ENCODE measurements at regions not wholly inside any gene's neighbourhood (a gene's known extent, or its start where the extent isn't known, plus 50 kb on each side); places are given as distances from the start of the nearest gene placed in this dataset.
A peak's percentile ranks its signal among the peaks of the same experiment; 100 is the strongest.

DNA sequence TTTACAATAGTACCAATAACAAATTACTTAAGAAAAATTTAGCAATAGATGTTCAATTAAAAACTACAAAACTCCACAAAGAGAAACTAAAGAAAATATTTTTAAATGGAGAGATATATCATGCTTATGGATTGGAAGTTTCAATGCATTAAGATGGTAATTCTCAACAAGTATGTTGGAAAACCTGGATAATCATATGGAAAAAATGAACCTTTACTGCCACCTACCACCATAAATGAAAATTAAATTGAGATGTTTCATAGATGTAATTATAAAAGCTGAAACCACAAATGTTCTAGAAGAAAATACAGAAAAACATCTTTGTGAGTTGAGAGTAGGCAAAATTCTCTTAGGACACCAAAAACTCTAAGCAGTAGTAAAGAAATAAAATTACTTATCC is 121.7 kb downstream of the ANKRD18B start:
- Mint-ChIP-seq H3K4me1 (peaks cover 10% of the 10 kb centered on the region), H3K36me3 (ENCODE audit: low read depth) (no peaks in the 10 kb centered on the region), H3K27me3 (ENCODE audit: insufficient read depth) (peaks cover 21% of the 10 kb centered on the region), H3K9me3 (no peaks in the 10 kb centered on the region), H3K4me3 (no peak overlapping the region), H3K27ac (no peak overlapping the region)
- Histone ChIP-seq H3K9me3 (ENCODE audit: control insufficient read depth, low read length) (no peaks in the 10 kb centered on the region), H3K27ac (ENCODE audit: low read depth, low read length) (no peak overlapping the region), H3K9ac (ENCODE audit: extremely low read depth, low read length, poor library complexity, severe bottlenecking) (no peak overlapping the region), H3K4me3 (ENCODE audit: low read length) (no peak overlapping the region), H3K4me1 (ENCODE audit: control insufficient read depth, insufficient read depth, low read length) (peaks cover 5% of the 10 kb centered on the region), H3K27me3 (ENCODE audit: control insufficient read depth, insufficient read depth, low read length, poor library complexity, severe bottlenecking) (peaks cover 6% of the 10 kb centered on the region), H3K36me3 (ENCODE audit: control insufficient read depth, insufficient read depth, low read length) (no peaks in the 10 kb centered on the region)
- DNase-seq: no peak
- TF ChIP-seq, protein P1, sequence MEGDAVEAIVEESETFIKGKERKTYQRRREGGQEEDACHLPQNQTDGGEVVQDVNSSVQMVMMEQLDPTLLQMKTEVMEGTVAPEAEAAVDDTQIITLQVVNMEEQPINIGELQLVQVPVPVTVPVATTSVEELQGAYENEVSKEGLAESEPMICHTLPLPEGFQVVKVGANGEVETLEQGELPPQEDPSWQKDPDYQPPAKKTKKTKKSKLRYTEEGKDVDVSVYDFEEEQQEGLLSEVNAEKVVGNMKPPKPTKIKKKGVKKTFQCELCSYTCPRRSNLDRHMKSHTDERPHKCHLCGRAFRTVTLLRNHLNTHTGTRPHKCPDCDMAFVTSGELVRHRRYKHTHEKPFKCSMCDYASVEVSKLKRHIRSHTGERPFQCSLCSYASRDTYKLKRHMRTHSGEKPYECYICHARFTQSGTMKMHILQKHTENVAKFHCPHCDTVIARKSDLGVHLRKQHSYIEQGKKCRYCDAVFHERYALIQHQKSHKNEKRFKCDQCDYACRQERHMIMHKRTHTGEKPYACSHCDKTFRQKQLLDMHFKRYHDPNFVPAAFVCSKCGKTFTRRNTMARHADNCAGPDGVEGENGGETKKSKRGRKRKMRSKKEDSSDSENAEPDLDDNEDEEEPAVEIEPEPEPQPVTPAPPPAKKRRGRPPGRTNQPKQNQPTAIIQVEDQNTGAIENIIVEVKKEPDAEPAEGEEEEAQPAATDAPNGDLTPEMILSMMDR (conservative IDR thresholded peaks at IDR 0.05): no peak

DNA sequence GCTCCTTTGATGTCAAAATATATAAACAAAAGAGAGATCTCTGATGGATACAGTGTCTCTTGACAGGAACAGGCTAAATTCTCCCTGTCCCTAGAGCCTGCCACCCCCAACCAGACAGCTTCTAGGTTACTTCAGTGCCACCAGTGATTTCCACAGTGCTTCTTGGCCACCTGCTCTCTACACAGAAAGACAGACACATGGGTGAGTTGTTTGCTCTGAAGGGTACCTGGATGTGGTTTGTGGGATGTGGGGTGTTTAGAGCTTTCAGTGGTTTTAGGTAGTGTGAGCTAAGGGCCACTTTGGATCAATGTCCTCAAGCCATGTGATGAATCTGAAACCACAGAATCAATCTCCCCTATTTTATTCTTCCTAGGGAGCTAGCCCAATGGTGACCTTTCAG is 125.4 kb downstream of the ANKRD18B start:
- TF ChIP-seq, protein P1 (conservative IDR thresholded peaks at IDR 0.05): no peak
- H3K27ac ChIP-seq (ENCODE audit: low read depth, low read length): no peak overlapping the region
- DNase-seq: no peak

DNA sequence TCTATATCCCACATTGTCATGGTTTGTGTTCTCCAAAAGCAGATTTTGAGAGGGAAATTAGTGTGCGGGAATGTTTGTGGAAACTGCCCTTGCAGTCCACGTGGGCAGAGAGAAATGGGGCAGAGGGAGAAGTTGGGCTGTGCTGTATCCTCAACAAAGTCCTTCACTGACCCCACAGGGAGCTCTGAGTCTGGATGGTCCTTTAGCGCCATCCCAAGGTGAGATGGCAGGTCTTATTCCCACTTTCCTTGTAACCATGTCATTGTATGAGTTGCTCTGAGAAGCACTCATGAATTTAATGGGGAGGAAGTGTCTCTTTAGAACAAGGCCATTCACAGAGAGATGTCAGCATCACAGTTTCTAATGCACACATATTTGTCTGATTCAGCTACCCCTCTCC is 127.1 kb downstream of the ANKRD18B start:
- H3K27ac ChIP-seq (ENCODE audit: low read depth, low read length): no peak overlapping the region
- TF ChIP-seq, protein P1 (conservative IDR thresholded peaks at IDR 0.05): peak; percentile 58
- peaks cover 38% of the 10 kb centered on the region for H3K27me3 ChIP-seq (ENCODE audit: control insufficient read depth, insufficient read depth, low read length, poor library complexity, severe bottlenecking)
- Mint-ChIP-seq H3K9me3 (no peaks in the 10 kb centered on the region), H3K27ac (no peak overlapping the region), H3K4me3 (no peak overlapping the region), H3K27me3 (ENCODE audit: insufficient read depth) (peaks cover 46% of the 10 kb centered on the region), H3K4me1 (no peaks in the 10 kb centered on the region), H3K36me3 (ENCODE audit: low read depth) (no peaks in the 10 kb centered on the region)
- no peak overlapping the region for H3K9ac ChIP-seq (ENCODE audit: extremely low read depth, low read length, poor library complexity, severe bottlenecking)
- 72% methylated on average over 2 of the region's 3 CpGs; no CpG with 5 or more reads in 1 of the 2 experiments for WGBS, 2 experiments (ENCODE audit: insufficient coverage in 1 of 2, insufficient read length in 1 of 2)
- H3K4me1 ChIP-seq (ENCODE audit: control insufficient read depth, insufficient read depth, low read length): no peaks in the 10 kb centered on the region
- peak; percentile 68 for DNase-seq
- H3K36me3 ChIP-seq (ENCODE audit: control insufficient read depth, insufficient read depth, low read length): no peaks in the 10 kb centered on the region
- no peaks in the 10 kb centered on the region for H3K9me3 ChIP-seq (ENCODE audit: control insufficient read depth, low read length)
- no peak overlapping the region for H3K4me3 ChIP-seq (ENCODE audit: low read length)

More for the DNA sequence above, 125.4 kb downstream of the ANKRD18B start:
- Histone ChIP-seq H3K9ac (ENCODE audit: extremely low read depth, low read length, poor library complexity, severe bottlenecking) (no peak overlapping the region), H3K4me1 (ENCODE audit: control insufficient read depth, insufficient read depth, low read length) (no peaks in the 10 kb centered on the region), H3K4me3 (ENCODE audit: low read length) (no peak overlapping the region), H3K9me3 (ENCODE audit: control insufficient read depth, low read length) (no peaks in the 10 kb centered on the region), H3K36me3 (ENCODE audit: control insufficient read depth, insufficient read depth, low read length) (no peaks in the 10 kb centered on the region), H3K27me3 (ENCODE audit: control insufficient read depth, insufficient read depth, low read length, poor library complexity, severe bottlenecking) (peaks cover 37% of the 10 kb centered on the region)
- Mint-ChIP-seq H3K27ac (no peak overlapping the region), H3K27me3 (ENCODE audit: insufficient read depth) (peaks cover 37% of the 10 kb centered on the region), H3K4me1 (no peaks in the 10 kb centered on the region), H3K9me3 (no peaks in the 10 kb centered on the region), H3K36me3 (ENCODE audit: low read depth) (no peaks in the 10 kb centered on the region), H3K4me3 (no peak overlapping the region)

Measured in endodermal cell (in vitro differentiated cells).